HEK293T (cell line): ENCODE measurements at regions not wholly inside any gene's neighbourhood (a gene's known extent, or its start where the extent isn't known, plus 50 kb on each side); places are given as distances from the start of the nearest gene placed in this dataset.

ENCODE experiments used
- ARNT ChIP-seq: fragments of 450-650 bp; IDR thresholded peaks from 2 replicates; pipeline ENCODE4 v1.6.1; 2017; ENCODE audit warnings: mild to moderate bottlenecking
- BHLHE40 ChIP-seq: fragments of 450-650 bp; IDR thresholded peaks from 2 replicates; pipeline ENCODE4 v1.6.1; 2016; ENCODE audit warnings: mild to moderate bottlenecking, moderate library complexity, borderline replicate concordance
- ELF4 ChIP-seq: fragments of 450-650 bp; IDR thresholded peaks from 2 replicates; pipeline ENCODE4 v1.6.1; 2017; ENCODE audit warnings: antibody characterized with exemption
- FOXA1 ChIP-seq: fragments of 450-650 bp; IDR thresholded peaks from 2 replicates; pipeline ENCODE4 v1.6.1; 2016; ENCODE audit warnings: mild to moderate bottlenecking
- FOXM1 ChIP-seq: fragments of 450-650 bp; IDR thresholded peaks from 2 replicates; pipeline ENCODE4 v1.6.1; 2017; ENCODE audit warnings: mild to moderate bottlenecking, borderline replicate concordance
- HDGF ChIP-seq: fragments of 450-650 bp; IDR thresholded peaks from 2 replicates; pipeline ENCODE4 v1.6.1; 2017; ENCODE audit warnings: antibody characterized with exemption, borderline replicate concordance
- L3MBTL2 ChIP-seq: fragments of 450-650 bp; conservative IDR thresholded peaks from 2 replicates; pipeline ENCODE4 v1.6.1; 2016; ENCODE audit warnings: mild to moderate bottlenecking
- LEF1 ChIP-seq: fragments of 450-650 bp; IDR thresholded peaks from 2 replicates; pipeline ENCODE4 v1.6.1; 2017; ENCODE audit warnings: mild to moderate bottlenecking, borderline replicate concordance
- NFRKB ChIP-seq: fragments of 450-650 bp; IDR thresholded peaks from 2 replicates; pipeline ENCODE4 v1.6.1; 2016; ENCODE audit warnings: mild to moderate bottlenecking, moderate library complexity
- SP1 ChIP-seq: fragments of 450-650 bp; IDR thresholded peaks from 2 replicates; pipeline ENCODE4 v1.6.1; 2017
- SUZ12 ChIP-seq: fragments of 450-650 bp; IDR thresholded peaks from 2 replicates; pipeline ENCODE4 v1.6.1; 2016; ENCODE audit warnings: mild to moderate bottlenecking
- TARDBP ChIP-seq: fragments of 450-650 bp; IDR thresholded peaks from 2 replicates; pipeline ENCODE4 v1.6.1; 2016
- TF ChIP-seq, protein P1 (sequence below): fragments of 450-650 bp; IDR thresholded peaks from 2 replicates; pipeline ENCODE4 v1.6.1; 2016

DNA sequence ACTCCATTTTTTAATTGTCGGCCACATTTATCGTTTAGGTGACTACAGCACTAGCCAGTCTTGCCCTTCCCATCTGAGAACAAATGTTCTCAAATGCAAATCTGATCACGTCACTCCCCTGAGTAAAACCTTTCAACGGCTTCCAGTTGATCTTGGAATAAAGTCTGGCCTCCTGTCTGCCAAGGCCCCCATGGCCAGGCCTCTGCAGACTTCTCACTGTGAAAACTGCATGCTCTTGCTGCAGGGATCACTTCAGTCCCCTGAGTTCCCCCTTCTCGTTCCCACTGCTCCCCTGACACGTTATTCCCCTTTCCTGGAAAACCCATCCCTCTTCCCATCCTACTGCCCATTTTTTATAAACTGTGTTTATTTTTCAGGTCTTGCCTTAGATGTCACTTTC lies 124.1 kb upstream of the NEBL start:
- TF ChIP-seq L3MBTL2, result no peak
- TF ChIP-seq SP1, result no peak
- TF ChIP-seq SUZ12, result no peak
- no peak for TF ChIP-seq ELF4
- no peak for TF ChIP-seq HDGF
- no peak for TF ChIP-seq TARDBP
- no peak for TF ChIP-seq BHLHE40
- no peak for TF ChIP-seq FOXA1
- TF ChIP-seq FOXM1, result no peak
- no peak for TF ChIP-seq ARNT
- TF ChIP-seq NFRKB, result no peak
- TF ChIP-seq, protein P1, sequence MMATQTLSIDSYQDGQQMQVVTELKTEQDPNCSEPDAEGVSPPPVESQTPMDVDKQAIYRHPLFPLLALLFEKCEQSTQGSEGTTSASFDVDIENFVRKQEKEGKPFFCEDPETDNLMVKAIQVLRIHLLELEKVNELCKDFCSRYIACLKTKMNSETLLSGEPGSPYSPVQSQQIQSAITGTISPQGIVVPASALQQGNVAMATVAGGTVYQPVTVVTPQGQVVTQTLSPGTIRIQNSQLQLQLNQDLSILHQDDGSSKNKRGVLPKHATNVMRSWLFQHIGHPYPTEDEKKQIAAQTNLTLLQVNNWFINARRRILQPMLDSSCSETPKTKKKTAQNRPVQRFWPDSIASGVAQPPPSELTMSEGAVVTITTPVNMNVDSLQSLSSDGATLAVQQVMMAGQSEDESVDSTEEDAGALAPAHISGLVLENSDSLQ, result no peak
- TF ChIP-seq LEF1, result no peak
